HG02884 (cell line): ENCODE measurements at regions not wholly inside any gene's neighbourhood (a gene's known extent, or its start where the extent isn't known, plus 50 kb on each side); places are given as distances from the start of the nearest gene placed in this dataset.

Source experiments
- ATAC-seq: cut with Tn5 transposase; IDR thresholded peaks from one replicate; pipeline ENCODE4 v1.9.1; 2021; ENCODE audit warnings: mild to moderate bottlenecking, moderate library complexity; ENCODE audit not compliant: unreplicated experiment

GRCh38 chr4:89556601-89557305 lies 249.2 kb upstream of the GPRIN3 start:
- ATAC-seq: no peak

GRCh38 chr4:89551191-89551590 lies 243.6 kb upstream of the GPRIN3 start:
- no peak for ATAC-seq

- ATAC-seq: no peak
Observed at GRCh38 chr4:89549907-89550306, 242.3 kb upstream of the GPRIN3 start.

GRCh38 chr4:89545315-89545714 lies 237.7 kb upstream of the GPRIN3 start:
- no peak for ATAC-seq

GRCh38 chr4:89541998-89542397 lies 234.4 kb upstream of the GPRIN3 start:
- no peak for ATAC-seq

GRCh38 chr4:89539797-89540711 lies 232.5 kb upstream of the GPRIN3 start:
- no peak for ATAC-seq

GRCh38 chr4:89539374-89539773 lies 231.8 kb upstream of the GPRIN3 start:
- no peak for ATAC-seq

GRCh38 chr4:89538886-89539285 lies 231.3 kb upstream of the GPRIN3 start:
- no peak for ATAC-seq

- ATAC-seq: no peak
Observed at GRCh38 chr4:89538171-89538570, 230.6 kb upstream of the GPRIN3 start.

GRCh38 chr4:89537281-89537680 lies 229.7 kb upstream of the GPRIN3 start:
- no peak for ATAC-seq

- no peak for ATAC-seq
Observed at GRCh38 chr4:89535251-89535650, 227.7 kb upstream of the GPRIN3 start.

- no peak for ATAC-seq
Observed at GRCh38 chr4:89534356-89534755, 226.8 kb upstream of the GPRIN3 start.

- no peak for ATAC-seq
Observed at GRCh38 chr4:89531932-89532640, 224.5 kb upstream of the GPRIN3 start.

- ATAC-seq: no peak
Observed at GRCh38 chr4:89528526-89529133, 221.0 kb upstream of the GPRIN3 start.

GRCh38 chr4:89521826-89522225 lies 214.2 kb upstream of the GPRIN3 start:
- no peak for ATAC-seq

GRCh38 chr4:89519771-89520320 lies 212.2 kb upstream of the GPRIN3 start:
- ATAC-seq: no peak

GRCh38 chr4:89518259-89518658 lies 210.7 kb upstream of the GPRIN3 start:
- no peak for ATAC-seq

GRCh38 chr4:89514811-89515210 lies 207.2 kb upstream of the GPRIN3 start:
- no peak for ATAC-seq

- ATAC-seq: no peak
Observed at GRCh38 chr4:89511776-89512175, 204.2 kb upstream of the GPRIN3 start.

GRCh38 chr4:89509708-89510281 lies 202.2 kb upstream of the GPRIN3 start:
- ATAC-seq: peak; percentile 100
